Endothelial cell of hepatic sinusoid (primary cell): ENCODE measurements at regions not wholly inside any gene's neighbourhood (a gene's known extent, or its start where the extent isn't known, plus 50 kb on each side); places are given as distances from the start of the nearest gene placed in this dataset.

Experiments
- in situ Hi-C: cut with HindIII; loops from 2 replicates; pipeline ENCODE4 v1.10.0; 2017; ENCODE audit warnings: low sequenced_read_pairs

DNA sequence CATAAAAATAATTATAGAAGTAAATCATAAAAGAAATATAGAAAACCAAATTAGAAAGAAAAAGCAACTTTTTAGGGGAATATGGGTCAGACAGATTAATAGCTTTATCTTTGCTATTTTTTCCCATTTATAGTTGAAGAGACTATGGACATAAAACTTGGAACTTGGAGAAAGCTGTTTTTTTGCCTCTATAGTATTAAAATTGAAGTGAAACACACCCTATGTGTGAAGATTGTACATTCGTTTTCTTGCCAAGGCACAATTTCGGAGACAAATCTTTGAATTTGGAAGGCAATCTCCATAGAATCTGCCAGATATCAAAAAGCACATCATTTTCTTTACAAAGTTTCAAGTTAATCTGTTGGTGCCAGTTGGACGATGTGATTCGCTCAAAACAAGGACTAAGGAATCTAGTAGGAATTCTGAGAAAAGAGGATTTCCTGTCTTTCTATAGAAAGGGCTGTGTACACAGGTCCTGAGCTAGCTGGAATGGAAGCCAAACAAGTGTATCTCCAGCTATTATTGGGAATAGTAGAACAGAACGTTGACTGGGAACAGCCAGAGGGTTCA is 156.3 kb downstream of the SLC7A11 start:
- in situ Hi-C loops, result no loop called here

- in situ Hi-C loops, result no loop called here
Measured at GRCh38 chr4:138078751-138079520, 163.2 kb downstream of the SLC7A11 start.

DNA sequence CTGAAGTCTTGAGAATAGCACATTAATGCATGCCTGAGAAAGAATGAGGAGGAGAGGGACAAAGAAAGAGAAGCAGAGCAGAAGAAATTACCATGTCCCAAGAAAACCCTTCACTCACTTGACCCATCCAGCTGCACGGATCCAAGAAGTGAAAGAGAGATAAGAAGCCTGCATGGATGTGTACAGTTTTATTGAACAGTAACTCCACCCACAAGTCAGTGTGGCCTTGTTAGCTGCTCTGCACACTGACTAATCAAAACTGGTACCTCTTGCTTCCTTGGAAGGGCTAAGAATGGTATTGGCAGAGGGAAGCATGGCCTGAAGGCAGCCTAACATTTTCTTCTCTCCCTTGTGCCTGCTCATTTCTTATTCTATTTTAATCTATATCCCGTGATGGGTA is 163.9 kb downstream of the SLC7A11 start:
- in situ Hi-C loops, result no loop called here

DNA sequence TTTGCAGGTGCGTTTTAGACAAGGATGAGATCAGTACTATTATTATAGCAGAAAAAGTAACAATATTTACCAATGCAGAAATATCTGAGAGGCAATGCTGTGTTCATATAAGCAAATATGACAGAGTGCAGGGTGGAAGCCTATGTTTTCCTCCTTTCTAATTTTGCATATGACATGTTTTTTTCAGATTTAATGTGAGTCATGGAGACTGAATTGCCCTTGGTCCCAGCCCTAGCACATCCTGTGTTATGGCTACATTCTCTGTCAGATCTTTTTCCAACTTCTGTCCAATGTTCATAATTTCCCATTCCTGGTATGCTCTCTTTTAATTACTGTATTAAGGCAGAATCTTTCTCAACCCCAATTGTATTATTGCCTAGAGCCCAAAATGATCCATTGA is 165.6 kb downstream of the SLC7A11 start:
- in situ Hi-C loops, result no loop called here

GRCh38 chr4:138070816-138071215 is 171.3 kb downstream of the SLC7A11 start:
- in situ Hi-C loops, result no loop called here

DNA sequence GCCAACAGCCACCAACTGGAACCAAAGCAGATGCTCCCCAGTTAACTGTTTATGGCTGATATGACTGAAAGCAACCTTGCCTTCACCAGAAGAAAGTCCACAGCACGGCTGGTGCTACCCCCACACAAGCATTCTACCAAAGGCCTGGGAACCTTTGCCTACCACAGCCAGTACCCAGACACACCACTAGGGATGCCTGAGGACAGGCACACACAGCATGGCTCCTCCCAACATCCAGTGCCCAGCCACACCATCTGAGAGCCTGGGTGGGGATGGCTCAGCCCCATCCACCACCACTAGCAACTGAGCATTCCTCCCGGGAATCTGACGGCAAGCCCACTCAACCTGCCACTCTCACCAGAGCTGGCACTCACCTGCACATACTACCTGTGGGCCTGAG is 178.6 kb downstream of the SLC7A11 start:
- in situ Hi-C loops, result no loop called here

- in situ Hi-C loops, result no loop called here
Measured at GRCh38 chr4:138062929-138063328, 179.2 kb downstream of the SLC7A11 start.

GRCh38 chr4:138056541-138056940 is 185.6 kb downstream of the SLC7A11 start:
- in situ Hi-C loops, result no loop called here

- in situ Hi-C loops, result no loop called here
Measured at GRCh38 chr4:138055890-138056289, 186.3 kb downstream of the SLC7A11 start.

- in situ Hi-C loops, result no loop called here
Measured at GRCh38 chr4:138053641-138054301, 188.4 kb downstream of the SLC7A11 start.

DNA sequence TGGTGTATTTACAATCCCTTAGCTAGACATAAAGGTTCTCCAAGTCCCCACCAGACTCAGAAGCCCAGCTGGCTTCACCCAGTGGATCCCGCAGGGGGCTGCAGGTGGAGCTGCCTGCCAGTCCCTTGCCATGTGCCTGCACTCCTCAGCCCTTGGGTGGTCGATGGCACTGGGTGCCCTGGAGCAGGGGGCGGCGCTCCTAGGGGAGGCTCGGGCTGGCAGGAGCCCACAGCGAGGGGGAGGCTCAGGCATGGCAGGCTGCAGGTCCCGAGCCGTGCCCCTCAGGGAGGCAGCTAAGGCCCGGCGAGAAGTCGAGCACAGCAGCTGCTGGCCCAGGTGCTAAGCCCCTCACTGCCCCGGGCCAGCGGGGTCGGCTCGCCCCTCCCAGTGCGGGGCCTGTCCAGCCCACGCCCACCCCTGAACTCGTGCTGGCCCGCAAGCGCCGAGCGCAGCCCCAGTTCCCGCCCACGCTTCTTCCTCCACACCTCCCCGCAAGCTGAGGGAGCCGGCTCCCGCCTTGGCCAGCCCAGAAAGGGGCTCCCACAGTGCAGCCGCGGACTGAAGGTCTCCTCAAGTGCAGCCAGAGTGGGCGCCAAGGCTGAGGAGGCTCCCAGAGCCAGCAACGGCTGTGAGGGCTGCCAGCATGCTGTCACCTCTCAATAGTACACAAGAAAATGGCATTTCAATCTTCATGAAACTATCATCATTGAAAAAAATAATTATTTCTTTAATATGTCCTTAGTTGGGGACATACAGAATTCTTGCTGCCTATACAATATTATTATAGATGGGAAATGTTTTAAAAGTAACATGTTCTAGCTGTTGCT is 189.1 kb downstream of the SLC7A11 start:
- in situ Hi-C loops, result no loop called here

- in situ Hi-C loops, result no loop called here
Measured at GRCh38 chr4:138051157-138051556, 191.0 kb downstream of the SLC7A11 start.

- in situ Hi-C loops, result no loop called here
Measured at GRCh38 chr4:138050601-138051000, 191.5 kb downstream of the SLC7A11 start.

GRCh38 chr4:138049355-138049754 is 192.8 kb downstream of the SLC7A11 start:
- in situ Hi-C loops, result no loop called here

GRCh38 chr4:138047290-138047689 is 194.9 kb downstream of the SLC7A11 start:
- in situ Hi-C loops, result no loop called here

DNA sequence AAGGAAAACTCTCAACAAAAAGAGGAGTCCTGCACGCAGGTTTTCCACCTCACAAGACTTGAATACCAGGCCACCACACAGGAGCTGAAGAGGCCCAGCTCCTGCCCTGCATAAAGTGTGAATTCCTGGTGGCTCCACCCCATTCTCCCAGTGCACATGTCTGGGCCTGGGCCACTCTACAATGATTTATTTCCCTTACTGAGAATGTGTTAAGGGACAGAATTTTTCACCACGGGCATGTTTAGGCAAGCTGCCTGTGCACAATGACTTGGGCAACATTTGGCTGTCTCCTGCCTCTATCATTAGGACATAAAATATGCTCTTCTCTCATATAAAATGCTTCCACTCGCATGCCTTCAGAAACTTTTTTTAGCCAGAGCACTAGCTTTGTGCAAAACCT is 197.1 kb downstream of the SLC7A11 start:
- in situ Hi-C loops, result no loop called here

DNA sequence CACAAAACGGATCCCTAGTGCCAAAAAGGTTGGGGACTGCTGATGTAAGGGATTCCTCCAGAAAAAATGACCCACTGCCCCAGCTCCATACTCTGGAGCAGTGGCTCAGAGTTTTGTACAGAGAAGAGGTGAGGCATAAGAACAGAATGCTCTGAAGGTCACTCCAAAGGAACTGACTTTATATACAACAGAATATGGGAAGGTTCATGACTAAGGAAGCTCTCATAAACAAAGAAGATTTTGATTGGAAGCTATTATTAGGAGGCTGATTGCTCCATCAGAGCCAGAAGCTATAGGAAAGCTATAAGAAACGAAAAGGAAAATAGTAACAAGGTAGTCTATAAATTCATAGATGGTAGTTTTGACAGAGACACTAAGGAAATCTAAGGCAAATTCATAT is 203.1 kb downstream of the SLC7A11 start:
- in situ Hi-C loops, result no loop called here

GRCh38 chr4:138037696-138038095 is 204.5 kb downstream of the SLC7A11 start:
- in situ Hi-C loops, result no loop called here

DNA sequence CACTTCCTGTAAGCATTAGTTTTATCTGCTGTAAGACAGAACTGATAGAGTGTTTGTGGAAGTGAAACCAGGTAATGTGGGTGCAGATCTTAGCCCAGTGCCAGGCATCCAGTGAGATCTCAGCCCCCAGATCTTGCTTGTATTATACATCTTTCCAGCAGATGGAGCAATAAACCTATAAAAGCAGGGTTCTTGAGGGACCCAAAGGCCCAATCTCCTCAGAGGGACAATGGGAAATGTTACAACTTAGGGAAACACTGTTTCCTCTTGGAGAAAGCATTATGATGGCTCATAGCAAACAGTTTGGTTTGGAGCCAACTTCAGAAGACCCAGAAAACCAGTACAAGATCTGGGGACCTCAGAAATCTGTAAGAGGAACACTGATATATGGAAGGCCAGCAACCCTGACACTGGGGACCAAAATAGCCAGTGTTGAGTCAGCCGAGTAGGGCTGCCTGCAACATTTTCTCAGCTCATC is 206.3 kb downstream of the SLC7A11 start:
- in situ Hi-C loops, result no loop called here

DNA sequence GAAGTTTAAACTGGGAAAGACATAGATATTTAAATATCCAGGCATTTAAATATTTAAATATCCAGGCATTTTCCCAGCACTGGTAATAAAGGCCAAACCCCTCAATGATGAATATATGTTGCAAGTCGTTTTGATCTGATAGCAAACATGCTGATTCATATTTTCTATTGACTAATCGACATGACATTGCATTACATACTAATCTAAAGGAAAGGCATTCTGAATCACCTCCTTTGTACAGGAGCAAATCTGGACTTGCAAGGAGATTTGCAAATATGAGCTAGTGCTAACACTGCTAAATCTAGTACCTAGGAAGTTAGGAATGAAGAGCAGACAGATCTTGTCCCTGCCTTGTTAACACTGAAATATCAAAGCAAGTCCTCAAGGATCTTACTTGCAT is 207.3 kb downstream of the SLC7A11 start:
- in situ Hi-C loops, result no loop called here

DNA sequence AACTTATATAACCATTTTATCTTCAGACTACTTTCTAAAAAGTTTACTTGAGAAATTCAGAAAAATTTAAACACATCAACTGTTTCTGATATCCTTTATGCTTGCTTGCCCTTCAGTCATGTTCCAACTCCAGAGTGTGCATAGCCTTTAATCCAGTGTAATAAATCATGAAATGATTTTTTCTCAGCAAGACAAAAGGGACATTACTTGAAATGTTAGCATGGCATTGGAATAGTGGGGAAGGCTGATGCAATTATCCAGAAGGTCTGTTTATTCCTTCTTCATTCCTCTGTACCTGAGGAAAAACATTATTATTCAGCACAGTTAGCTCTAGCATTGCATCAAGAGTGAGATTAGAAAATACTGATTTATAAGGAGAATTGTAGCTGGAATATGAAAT is 209.9 kb downstream of the SLC7A11 start:
- in situ Hi-C loops, result no loop called here
